A673 (cell line): ENCODE measurements at regions not wholly inside any gene's neighbourhood (a gene's known extent, or its start where the extent isn't known, plus 50 kb on each side); places are given as distances from the start of the nearest gene placed in this dataset.

Source experiments
- BruUV-seq: library from RNA; stranded (reverse); fragments of 400-500 nt; replicated peaks from 2 replicates; lab custom pipeline; 2021; lab: Mats Ljungman, UMichigan
- CTCF ChIA-PET: fragments of 300-600 bp; sonication (Branson Sonifier 250); formaldehyde crosslinking; loops from one replicate; lab custom pipeline; 2022; ENCODE audit warnings: antibody characterized with exemption; lab: Charles Lee
- POLR2A ChIA-PET: fragments of 300-600 bp; sonication (Branson Sonifier 250); formaldehyde crosslinking; loops from one replicate; lab custom pipeline; 2022; ENCODE audit warnings: antibody characterized with exemption; ENCODE audit not compliant: low non-redundant PET; lab: Charles Lee
- DNase-seq: peaks from one replicate; pipeline ENCODE4 v3.0.0-alpha.2; 2015; ENCODE audit warnings: low spot score
- H3K27ac ChIP-seq: fragments of 200-600 bp; sonication (generic); 2 replicates; pipeline ENCODE4 v1.5.1; 2016; ENCODE audit warnings: mixed run types, low read depth, mild to moderate bottlenecking, mixed read lengths, antibody characterized with exemption, low read length; ENCODE audit not compliant: poor library complexity, severe bottlenecking
- H3K27me3 ChIP-seq: fragments of 200-600 bp; sonication (generic); replicated peaks from 2 replicates; pipeline ENCODE4 v1.6.1; 2017; ENCODE audit warnings: mixed run types, low read depth, mild to moderate bottlenecking, mixed read lengths, antibody characterized with exemption, low read length; ENCODE audit not compliant: insufficient read depth, poor library complexity
- H3K36me3 ChIP-seq: fragments of 200-600 bp; sonication (generic); 2 replicates; pipeline ENCODE4 v1.6.1; 2016; ENCODE audit warnings: mixed run types, mild to moderate bottlenecking, mixed read lengths, antibody characterized with exemption, low read length; ENCODE audit not compliant: insufficient read depth, poor library complexity, severe bottlenecking
- H3K4me1 ChIP-seq: fragments of 200-600 bp; sonication (generic); 2 replicates; pipeline ENCODE4 v1.6.1; 2017; ENCODE audit warnings: mixed run types, mild to moderate bottlenecking, mixed read lengths, antibody characterized with exemption, low read length; ENCODE audit not compliant: insufficient read depth, poor library complexity, severe bottlenecking
- H3K4me3 ChIP-seq: fragments of 200-600 bp; sonication (generic); 2 replicates; pipeline ENCODE4 v1.5.1; 2016; ENCODE audit warnings: low read depth, mixed run types, mild to moderate bottlenecking, mixed read lengths, low read length; ENCODE audit not compliant: poor library complexity, severe bottlenecking
- H3K9me3 ChIP-seq: fragments of 200-600 bp; sonication (generic); 2 replicates; pipeline ENCODE4 v1.6.1; 2016; ENCODE audit warnings: mixed run types, low read depth, mild to moderate bottlenecking, mixed read lengths, antibody characterized with exemption, low read length; ENCODE audit not compliant: poor library complexity, severe bottlenecking
- EZH2 ChIP-seq: fragments of 200-600 bp; sonication (generic); IDR thresholded peaks from 2 replicates; pipeline ENCODE4 v1.6.1; 2017; ENCODE audit warnings: borderline replicate concordance, low read depth, mild to moderate bottlenecking, mixed read lengths, antibody characterized with exemption, low read length; ENCODE audit not compliant: poor library complexity, severe bottlenecking
- intact Hi-C: fragments of 100-400 bp; cut with micrococcal nuclease; formaldehyde crosslinking; loops from one replicate; pipeline ENCODE4 v1.10.0; 2022; ENCODE audit not compliant: unreplicated experiment
- TF ChIP-seq, protein P1 (sequence below): fragments of 300-800, 200-600 bp; sonication (generic); conservative IDR thresholded peaks from 2 replicates; pipeline ENCODE4 v1.5.1; 2017; ENCODE audit warnings: low read depth, mild to moderate bottlenecking, antibody characterized with exemption, low read length, moderate library complexity, mixed read lengths

DNA sequence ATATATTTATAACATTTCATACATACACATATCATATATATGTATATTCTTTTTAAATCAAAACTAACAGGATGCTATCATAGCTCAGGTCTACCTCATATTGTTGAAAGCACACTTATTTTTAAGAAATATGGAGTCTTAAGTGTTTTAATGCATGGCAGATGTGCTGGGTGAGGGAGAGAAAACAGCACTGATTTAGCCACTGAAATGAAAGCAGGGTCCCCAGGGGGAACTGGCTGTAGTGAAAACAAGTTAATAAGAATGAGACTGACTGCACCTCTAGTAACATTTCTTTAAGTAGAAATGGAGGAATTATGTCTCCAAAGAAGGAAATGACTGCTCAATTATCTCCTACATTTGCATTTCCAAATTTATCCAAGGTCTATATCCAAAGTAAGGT, 857.8 kb downstream of the DCDC2C start:
- Histone ChIP-seq H3K27ac (no peak overlapping the region), H3K27me3 (no peaks in the 10 kb centered on the region), H3K4me1 (peaks cover 13% of the 10 kb centered on the region), H3K9me3 (peaks cover 4% of the 10 kb centered on the region), H3K36me3 (no peaks in the 10 kb centered on the region), H3K4me3 (no peak overlapping the region)
- BruUV-seq = no TSS peak
- POLR2A ChIA-PET = no interaction called here
- DNase-seq = peak; percentile 70
- intact Hi-C loops = no loop called here
- no peak for TF ChIP-seq EZH2
- TF ChIP-seq, protein P1, sequence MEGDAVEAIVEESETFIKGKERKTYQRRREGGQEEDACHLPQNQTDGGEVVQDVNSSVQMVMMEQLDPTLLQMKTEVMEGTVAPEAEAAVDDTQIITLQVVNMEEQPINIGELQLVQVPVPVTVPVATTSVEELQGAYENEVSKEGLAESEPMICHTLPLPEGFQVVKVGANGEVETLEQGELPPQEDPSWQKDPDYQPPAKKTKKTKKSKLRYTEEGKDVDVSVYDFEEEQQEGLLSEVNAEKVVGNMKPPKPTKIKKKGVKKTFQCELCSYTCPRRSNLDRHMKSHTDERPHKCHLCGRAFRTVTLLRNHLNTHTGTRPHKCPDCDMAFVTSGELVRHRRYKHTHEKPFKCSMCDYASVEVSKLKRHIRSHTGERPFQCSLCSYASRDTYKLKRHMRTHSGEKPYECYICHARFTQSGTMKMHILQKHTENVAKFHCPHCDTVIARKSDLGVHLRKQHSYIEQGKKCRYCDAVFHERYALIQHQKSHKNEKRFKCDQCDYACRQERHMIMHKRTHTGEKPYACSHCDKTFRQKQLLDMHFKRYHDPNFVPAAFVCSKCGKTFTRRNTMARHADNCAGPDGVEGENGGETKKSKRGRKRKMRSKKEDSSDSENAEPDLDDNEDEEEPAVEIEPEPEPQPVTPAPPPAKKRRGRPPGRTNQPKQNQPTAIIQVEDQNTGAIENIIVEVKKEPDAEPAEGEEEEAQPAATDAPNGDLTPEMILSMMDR = no peak
- CTCF ChIA-PET = no interaction called here

DNA sequence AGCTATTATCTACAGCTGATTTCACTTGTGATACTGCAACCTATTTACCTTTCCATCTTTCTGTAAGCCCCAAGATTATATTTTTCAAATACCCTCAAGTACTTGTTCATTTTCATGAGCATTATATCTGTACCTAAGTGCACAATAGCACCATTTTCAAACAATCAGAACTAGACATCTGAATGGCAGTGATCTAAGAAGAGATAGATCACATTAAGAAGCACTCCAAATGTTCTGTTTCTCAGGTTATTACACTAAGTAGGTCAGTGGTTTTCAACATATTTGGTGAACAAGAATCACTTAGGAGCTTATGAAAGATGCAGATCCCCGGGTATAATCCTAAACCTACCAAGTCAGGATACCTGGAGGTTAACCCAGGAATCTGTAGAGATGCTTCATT, 872.7 kb downstream of the DCDC2C start:
- Histone ChIP-seq H3K36me3 (peaks cover 4% of the 10 kb centered on the region), H3K27ac (no peak overlapping the region), H3K4me3 (no peak overlapping the region), H3K4me1 (no peaks in the 10 kb centered on the region), H3K9me3 (peaks cover 22% of the 10 kb centered on the region), H3K27me3 (no peaks in the 10 kb centered on the region)
- intact Hi-C loops = no loop called here
- BruUV-seq = no TSS peak
- no peak for DNase-seq
- POLR2A ChIA-PET = no interaction called here
- TF ChIP-seq, protein P1 = no peak
- no peak for TF ChIP-seq EZH2
- CTCF ChIA-PET = no interaction called here

DNA sequence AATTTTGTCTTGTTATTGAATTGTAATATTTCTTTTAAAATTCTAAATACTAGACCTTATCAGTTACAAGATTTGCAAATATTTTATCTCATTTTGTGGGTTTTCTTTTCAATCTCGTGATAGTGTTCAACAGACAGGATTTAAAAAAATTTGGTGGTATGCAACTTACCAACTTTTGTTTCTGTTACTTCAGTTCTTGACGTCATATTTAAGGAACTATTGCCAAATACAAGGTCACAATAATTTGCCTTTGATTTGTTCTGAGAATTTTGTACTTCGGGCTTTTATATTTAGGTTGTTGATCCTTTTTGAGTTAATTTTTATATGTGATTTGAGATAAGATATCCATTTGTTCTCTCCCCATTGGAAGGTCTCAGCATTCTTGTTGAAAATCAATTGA, 876.6 kb downstream of the DCDC2C start:
- H3K27ac ChIP-seq = no peak overlapping the region
- no peak for TF ChIP-seq EZH2
- TF ChIP-seq, protein P1 = no peak
- ChIA-PET CTCF (no interaction called here), POLR2A (no interaction called here)
- DNase-seq = no peak
- peaks cover 22% of the 10 kb centered on the region for H3K4me1 ChIP-seq
- peaks cover 24% of the 10 kb centered on the region for H3K9me3 ChIP-seq
- H3K4me3 ChIP-seq = no peak overlapping the region
- BruUV-seq = no TSS peak
- intact Hi-C loops = loop anchor here (10.0 kb wide), 1 partner anchor 1115 kb away; the partner anchor contains the start of gene SOX11
- H3K27me3 ChIP-seq = no peaks in the 10 kb centered on the region
- H3K36me3 ChIP-seq = peaks cover 8% of the 10 kb centered on the region
